NCI-H69 (cell line): ENCODE measurements at regions not wholly inside any gene's neighbourhood (a gene's known extent, or its start where the extent isn't known, plus 50 kb on each side); places are given as distances from the start of the nearest gene placed in this dataset.

ENCODE experiments used
- DNase-seq: peaks from one replicate; lab custom pipeline; 2025; lab: John Stamatoyannopoulos, UW

DNA sequence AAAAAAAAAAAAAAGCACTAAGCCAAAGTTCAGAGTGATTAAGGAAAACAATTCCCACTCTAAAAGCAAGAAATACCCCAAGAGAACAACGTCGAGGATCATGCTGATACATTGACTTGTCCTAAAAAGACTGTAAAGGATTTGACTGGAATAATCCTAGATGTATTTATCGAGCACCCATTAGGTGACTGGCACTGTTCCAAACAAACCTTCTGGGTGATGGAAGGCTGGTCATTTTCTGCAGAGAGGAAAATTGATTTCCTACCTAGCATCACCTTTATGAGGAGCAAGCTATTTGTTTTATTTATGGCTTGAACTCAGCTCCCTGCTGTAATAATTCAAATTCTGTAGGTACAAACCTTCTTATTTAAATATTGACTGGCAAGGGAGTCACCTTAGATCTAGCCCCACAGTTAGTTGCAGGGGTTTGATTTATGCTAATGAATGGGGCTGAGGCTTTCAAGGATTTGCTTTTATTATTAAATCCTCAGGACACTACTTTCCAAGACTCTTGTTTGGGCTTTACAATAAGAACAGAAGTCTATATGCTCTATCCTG, 471.0 kb downstream of the OLFM4 start:
- DNase-seq, result peak; percentile 95

DNA sequence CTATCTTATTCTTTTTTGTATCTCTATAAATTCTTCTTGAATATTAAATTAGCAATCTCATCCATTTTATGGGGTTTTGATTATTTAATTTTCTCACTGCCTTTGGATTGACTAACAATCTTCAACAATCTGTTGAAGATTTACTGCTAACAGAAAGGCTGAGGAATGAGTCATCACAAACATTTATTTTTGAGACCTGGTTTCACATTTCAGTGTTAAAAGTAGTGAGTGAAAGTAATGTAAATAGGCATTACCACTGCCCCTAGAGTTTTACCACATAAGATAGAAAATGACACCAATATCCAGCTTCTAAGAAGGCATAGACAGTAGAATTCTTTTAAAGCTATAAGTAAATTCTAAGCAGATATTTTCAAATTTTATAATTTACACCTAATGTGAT, 472.8 kb downstream of the OLFM4 start:
- DNase-seq, result peak; percentile 66

DNA sequence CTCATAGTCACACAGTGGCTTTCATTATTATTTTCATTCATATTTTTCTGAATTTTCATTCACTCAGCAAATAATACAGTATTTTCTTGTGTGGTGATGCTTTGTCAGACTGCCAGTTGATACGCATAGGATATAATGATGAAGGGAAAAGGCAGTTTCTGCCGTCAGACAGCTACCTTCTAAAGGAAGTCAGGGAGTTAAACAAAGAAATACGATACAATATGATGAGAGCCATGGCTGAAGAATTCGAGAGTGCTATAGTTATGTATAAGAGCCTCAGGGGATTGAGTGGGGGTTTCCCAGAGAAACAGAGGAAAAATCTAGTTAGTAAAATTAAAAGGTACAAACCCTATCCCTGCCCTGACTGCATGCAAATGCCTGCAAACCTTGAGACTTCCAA, 479.1 kb downstream of the OLFM4 start:
- peak; percentile 35 for DNase-seq

DNA sequence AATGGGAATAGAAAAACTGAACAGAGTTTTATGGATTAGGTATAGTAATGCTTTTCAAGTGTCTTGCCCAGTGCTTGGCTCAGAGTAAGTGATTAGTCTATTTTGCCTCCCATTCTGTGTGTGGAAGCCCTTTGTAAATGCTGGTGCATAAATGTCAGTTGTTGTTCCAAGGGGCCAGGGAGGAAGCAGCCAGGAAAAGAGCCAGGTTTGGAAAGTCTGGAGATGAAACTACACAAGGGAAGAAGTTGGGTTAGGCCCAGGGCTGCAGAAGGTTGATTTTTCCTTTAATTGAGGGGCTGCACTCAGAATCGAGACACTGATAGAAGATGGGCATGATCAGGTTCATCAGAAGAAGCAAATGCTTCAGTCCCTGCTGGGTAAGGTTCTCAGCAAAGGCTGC, 484.0 kb downstream of the OLFM4 start:
- DNase-seq, result no peak

DNA sequence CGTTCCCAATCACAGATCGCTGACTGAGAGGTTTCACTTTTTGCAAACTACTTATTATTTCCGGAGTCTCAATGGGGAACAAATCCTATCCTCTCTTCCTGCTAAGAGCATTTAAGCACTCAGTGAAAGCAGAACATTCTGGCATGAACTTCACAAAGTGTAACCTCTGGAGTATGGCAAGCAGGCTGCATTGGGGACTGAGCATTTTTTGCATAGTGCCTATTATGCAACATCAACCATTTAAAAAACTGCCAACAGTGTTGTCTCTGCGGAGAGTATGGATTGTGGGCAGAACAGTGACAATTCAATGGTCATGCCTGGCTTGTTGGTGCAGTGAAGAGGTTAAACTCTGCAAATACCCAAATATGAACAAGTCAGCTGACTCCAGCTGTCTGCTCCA, 484.6 kb downstream of the OLFM4 start:
- DNase-seq, result no peak

DNA sequence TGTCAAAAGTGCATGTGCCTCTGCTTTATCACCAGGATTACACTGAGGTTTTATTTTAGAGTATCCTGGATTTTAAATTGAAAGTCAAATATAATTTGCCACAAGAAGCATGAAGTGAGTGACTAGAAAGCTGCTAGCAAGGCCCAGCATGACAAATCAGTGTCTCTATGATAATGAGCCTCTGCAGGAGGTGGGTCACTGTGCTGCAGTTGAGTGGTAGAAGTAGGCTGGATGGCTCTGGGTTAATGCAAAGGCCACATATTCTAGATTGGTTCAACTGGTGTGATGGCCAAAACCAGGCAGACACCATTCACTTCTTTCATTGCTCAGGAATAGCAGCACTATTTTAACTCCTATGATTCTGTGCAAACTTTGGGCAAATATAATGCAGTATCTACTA, 491.5 kb downstream of the OLFM4 start:
- peak; percentile 16 for DNase-seq

DNA sequence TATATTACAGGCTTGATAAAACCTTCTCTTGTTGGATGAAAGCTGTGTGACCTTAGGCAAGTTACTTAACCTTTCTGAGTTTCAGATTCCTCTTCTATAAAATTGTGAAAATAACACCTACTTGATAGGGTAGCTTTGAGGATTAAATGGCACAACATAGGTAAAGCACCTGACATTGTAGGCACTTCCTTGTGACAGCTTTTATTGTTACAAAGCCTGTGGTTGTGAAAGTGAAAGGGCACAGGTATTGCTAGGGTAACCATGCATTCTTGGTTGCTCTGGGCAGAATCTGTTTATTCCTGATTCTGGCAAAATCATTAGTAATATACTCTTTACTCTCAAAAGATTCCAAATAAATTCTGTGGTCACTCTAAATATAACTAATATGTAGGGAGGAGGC, 493.4 kb downstream of the OLFM4 start:
- no peak for DNase-seq

DNA sequence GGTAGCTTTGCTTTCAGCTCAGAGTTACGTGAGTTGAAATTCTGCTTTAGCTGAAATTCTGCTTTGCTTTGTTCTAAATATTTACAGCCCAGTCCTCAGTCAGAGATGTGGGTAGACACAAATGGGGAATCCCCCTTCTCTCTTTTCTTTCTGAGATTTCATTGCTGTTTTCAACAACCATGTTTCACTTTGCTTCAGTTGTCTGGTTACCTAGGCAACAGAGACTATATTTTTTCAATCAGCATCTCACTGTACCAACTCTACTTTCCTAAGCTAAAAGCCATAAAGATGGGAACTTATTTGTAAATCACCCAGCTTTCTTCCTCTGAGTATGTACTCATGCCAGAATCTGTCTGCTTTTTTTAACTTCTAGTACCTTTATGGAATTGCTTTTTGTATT, 509.0 kb downstream of the OLFM4 start:
- no peak for DNase-seq

DNA sequence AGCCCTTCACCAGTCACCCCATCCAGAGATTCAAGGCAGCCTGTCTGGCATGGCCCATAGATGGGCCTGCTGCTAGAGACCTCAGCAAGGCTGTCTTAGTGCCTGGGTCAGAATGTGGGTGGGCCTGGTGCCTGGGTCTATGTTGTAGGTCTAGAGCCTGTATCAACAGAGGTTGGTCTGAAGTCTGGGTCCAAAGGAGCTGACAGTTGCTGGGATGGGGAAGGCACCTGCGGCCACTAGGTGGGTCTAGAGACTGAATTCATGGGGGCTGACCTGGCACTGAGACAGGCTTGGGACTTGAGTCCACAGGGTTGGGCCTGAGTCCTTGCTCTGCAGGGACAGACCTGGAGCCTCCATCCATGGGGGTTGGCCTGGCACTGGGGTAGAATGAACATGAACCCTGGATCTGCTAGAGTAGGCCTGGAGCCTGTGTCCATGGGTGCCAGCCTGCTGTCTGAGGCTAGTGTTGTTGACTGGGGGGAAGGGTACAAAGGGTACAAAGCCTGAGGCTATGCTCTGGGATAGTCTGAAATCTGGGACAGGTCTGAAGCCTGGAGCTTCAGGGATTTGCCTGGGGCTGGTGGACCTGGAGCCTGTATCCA, 516.8 kb downstream of the OLFM4 start:
- no peak for DNase-seq

DNA sequence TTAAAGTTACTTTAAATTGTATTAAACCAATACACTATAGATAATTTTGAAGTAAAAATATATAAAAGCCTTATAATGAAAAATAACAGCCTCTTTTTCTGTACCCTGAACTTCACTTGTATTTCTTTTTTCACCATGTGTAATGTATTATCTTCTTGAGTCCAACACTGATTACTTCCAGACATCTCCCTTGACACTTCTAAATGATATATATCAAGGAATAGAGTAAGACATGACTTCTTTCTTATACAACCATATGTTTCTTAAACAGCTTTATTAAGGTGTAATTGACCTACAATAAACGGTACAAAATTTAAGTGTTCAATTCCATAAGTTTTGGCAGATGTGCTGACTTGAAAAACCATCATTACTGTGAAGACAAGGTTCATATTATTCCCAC, 531.9 kb downstream of the OLFM4 start:
- DNase-seq, result no peak

DNA sequence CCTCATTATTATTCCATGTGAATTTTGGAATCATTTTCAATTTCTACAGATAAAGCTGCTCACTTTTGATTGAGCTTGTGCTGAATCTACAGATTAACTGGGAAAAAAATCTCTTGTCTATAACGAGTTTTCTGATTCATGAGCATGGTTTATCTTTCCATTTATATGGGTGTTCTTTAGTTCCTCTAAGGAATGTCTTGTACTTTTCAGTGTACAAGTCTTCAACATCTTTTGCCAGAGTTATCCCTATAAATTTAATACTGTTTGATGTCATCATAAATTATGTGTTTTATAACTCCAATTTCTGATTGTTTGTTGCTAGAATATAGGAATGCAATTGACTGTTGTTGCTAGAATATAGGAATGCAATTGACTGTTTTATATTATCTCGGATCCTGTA, 533.8 kb downstream of the OLFM4 start:
- DNase-seq, result no peak

DNA sequence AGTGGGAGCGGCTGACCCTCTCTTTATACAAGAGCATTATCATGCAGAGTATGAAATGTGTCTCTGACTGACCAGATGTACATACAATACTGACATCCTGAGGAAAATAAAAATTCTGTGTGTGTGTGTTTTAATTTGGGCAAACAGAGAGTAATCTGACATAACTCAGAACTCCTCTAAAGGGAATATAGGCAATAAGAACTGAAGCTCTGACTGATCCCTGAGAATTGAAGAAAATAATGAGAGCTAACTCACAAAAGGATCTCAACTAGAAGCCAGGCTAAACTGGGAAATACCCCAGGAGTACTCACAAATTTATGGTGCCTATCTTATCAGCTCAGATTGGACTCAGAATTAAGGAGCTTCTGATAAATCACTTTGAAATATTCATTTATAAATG, 539.9 kb downstream of the OLFM4 start:
- DNase-seq, result no peak

DNA sequence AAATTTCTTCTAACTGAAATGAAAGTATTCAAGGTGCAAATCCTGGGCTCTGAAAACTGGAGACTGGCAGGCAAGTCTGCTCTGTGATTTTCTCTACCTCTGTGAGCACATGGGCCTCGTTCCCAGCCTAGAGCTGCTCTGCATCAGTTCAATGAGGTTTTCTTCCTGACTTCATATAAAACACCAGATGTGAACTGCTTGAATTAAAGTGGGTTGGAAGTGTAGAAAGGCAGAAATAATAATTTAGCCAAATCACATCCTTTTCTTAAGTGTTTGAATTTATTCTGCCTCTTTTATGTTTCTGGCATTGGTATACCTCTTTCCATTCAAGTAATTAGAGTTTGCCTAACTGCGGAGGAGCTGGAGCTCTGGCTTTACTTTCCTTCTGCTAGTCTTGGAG, 540.8 kb downstream of the OLFM4 start:
- no peak for DNase-seq

DNA sequence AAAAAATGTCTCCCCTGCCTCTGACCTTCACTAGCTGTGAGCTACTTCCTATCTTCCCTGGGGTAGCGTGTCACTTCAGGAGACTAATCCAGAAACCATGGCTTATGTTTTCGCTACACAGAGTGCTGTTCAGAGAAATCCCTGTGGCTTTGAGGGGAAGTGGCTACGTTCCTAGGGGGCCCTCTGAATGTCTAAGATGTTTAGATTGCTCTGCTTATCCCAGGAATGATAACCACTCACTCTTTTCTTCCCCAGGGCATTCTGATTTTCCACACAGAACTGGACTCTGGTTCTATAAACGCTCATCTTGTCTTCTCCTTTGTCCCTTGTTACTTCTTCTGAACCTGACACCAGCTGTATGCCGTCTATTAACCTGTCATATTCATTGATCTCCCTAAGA, 572.5 kb downstream of the OLFM4 start:
- no peak for DNase-seq

DNA sequence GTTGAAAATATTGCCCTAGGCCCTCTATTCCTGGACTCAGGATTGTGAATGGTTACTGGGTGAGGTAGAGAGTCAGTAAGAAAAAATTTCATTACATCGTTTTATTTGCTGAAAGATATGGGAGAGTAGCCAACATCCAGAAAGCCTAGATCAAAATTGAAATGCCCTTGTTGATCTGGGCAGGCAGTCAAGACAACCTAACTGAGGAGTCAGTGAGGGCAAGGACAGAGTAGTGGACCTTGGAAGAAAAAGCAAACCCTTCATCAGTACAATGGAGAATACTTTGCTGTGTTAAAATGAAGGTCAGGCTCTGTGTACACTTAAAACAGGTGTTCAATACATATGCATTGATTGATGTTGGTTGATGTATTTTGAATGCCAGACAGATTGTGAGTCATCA, 576.7 kb downstream of the OLFM4 start:
- peak; percentile 60 for DNase-seq

DNA sequence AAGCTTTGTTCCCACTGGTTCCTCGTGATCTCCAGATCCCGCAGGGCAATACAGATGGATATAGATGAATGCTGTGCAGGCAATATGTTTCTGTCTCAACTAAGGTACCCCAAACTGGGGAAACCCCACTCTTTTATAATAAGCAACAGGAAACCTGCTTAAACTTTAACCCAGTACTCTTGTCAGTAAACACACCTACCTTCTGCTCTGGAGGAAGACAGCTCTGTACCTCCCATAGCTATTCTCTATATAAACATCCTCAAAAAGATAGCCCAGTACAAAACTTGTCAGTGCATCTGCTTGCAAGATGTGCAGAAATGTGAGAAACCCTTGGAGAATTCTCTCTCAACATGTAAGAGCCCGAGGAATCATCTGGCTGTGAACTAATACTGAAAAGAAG, 583.6 kb downstream of the OLFM4 start:
- peak; percentile 4 for DNase-seq

DNA sequence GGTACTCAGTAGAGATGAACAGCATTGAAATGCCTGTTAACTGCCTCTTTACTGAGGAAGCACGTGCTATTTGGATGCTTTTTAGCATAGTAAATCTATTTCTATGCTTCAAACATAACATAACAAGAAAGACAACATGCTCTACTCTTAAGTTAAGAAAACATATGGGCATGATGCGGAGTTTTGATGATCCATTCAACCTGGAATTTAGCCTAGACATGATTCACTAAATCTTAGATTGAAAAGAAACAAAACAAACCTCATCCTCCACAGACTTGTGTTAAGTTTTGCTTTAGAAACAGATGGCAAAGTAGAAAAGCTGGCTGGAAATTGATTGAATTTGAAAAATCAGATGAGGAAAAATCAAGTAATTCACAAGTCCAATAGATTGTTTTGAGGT, 593.8 kb downstream of the OLFM4 start:
- DNase-seq, result no peak

DNA sequence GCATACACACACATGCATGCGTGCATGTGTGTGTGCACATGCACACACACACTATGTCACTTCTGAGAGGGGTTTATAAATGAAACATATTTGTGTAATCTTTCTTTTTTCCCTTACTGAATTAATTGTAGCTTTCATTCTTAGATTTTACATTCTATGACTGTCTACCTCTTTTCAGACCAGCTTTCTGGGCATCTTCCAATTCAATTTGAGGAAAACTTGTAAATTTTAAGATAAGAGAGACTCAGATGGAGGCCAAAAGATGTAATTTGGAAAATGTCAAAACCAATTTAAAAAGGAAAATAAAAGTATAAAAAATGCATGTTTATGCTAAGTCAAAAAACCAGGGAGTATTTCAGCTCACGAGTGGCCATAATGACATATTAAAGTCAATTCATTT, 594.5 kb downstream of the OLFM4 start:
- no peak for DNase-seq

DNA sequence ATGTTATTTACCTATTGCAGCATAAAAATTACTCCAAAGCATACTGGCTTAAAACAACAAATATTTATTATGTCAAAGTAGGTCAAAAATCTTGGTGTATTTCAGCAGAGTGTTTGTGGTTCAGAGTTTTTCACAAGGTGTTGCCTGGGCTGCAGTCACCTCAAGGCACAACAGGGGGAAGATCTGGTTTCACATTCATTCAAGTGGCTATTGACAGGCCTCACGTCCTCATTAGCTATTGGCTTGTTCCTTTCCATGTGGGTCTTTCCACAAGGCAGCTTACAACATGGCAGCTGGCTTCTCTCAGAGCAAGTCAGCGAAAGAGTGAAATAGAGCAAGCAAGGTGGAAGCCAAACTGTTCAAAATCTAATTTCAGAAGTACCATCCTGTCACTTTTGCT, 602.9 kb downstream of the OLFM4 start:
- peak; percentile 1 for DNase-seq

DNA sequence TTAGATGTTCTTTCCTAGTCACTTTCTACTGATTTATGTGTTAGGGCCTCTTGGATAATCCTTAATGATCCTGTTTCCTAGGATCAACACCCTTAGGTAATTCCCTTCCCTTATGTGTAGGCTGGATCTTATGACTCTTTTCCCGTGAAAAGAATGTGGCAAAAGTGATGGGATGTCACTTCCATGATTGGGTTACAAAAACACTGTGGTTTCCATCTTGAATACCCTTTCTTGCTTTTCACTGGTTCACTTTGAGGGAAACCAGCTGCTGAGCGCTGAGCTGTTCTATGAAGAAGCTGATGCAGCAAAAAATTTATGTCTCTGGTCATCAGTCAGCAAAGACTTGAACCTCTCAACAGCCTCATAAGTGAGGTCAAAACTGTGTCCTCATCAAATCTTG, 609.4 kb downstream of the OLFM4 start:
- no peak for DNase-seq

DNA sequence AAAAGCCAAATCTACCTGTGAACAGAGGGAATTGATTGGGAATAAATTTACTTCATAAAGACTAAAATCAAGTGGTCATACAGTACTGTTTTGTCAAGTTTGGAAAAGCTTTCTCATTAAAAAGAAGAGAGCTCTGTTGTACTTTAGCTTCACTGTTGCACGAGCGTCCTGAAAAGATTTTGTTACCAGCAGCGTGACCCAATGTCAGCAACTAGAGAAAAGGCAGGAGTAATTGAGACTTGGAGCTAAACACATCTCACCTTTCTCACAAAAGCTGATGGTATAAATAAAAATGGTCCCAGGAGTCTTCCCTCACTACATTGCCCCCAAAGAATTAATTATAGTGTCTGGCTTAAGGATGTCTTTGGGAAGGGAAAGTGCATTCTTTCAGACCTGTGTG, 613.7 kb downstream of the OLFM4 start:
- peak; percentile 62 for DNase-seq

DNA sequence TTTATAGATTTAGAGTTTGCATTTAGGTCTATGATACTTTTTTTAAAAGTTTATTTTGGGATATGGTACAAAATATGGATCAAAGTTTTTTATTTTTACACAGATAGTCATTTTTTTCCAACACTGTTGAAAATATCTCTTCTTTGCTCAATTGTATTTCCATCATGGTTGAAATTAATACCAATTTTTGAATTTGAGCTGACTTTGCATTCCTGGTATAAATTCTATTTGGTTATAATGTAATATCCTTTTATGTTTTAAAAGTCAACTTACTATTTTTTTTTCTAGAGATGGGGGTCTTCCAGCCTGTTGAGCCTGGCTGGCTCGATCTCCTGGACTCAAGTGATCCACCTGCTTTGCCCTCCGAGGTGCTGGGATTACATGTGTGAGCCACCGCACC, 620.1 kb downstream of the OLFM4 start:
- no peak for DNase-seq

DNA sequence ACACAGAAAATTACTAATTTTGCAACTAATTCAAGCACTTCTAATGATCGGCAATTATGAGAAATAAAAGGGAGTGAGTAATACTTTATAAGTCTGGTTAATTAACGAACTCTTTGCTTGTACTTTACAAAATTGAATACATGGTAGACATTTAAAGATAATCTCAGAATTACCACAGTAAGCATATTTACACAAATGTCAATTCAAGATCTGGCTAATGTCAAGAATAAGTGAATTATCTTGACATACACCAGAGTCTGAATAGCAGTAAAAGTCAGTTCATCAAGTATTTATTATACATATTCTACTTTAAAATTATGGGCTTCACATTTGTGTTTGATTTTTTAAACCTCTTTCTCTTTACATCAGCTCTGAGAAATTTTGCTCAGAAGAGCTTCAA, 643.4 kb downstream of the OLFM4 start:
- no peak for DNase-seq

DNA sequence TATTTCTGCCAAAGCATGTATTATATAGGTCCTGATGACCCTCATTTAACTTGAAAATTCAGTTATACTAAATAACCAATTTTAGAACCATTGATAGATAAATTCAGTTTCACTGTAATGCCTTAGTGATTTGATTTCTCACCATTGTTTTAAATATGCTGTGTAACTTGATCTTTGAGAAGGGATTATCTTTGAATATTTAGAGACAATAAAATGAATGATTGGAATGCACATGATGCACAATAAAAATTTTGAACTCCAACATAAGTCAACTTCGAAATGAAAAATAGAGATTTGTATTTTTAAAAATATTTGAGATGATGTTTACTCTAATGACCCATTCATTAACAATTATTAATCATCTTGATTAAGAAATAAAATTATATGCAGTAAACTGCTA, 654.5 kb downstream of the OLFM4 start:
- DNase-seq, result no peak

DNA sequence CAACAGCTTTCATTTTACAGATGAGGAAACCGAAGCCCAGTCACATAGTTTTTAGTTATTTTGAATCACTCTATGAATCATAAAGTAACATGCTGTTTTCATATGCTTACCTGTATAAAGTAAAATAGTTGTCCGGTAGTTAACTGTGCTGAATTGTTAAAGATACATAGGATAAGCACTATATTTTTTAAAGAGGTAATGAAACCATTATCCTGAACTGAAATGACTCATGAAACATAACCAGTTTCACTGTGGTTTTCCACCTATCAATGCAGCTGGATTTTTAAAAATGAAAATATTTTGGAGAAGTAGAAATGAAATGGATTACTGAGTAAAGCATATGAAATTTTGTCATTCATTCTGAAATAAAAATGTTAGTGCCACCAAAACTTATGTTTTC, 655.0 kb downstream of the OLFM4 start:
- DNase-seq, result no peak
